ENCODE measurements at regions not wholly inside any gene's neighbourhood (a gene's known extent, or its start where the extent isn't known, plus 50 kb on each side); places are given as distances from the start of the nearest gene placed in this dataset.

DNA sequence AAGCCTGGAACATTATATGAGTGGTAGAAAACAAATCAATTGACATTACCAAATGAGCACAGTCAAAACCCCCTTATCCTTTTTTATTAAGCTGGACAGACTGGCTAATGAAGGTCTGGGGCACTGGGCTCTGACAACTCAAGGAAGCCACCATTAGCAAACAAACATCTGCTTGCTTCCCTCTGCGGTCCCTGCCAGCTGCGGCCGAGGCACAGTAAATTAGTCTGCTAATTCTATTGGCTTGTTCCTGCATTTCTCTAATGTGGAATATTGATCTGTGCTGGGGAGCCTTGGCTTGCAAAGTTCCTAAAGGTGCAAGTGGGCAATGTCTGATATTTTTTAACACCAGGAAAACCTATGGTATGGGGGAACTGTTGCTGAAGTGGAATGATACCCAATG, 300.3 kb downstream of the MTX2 start:
- TF ChIP-seq, protein P1, sequence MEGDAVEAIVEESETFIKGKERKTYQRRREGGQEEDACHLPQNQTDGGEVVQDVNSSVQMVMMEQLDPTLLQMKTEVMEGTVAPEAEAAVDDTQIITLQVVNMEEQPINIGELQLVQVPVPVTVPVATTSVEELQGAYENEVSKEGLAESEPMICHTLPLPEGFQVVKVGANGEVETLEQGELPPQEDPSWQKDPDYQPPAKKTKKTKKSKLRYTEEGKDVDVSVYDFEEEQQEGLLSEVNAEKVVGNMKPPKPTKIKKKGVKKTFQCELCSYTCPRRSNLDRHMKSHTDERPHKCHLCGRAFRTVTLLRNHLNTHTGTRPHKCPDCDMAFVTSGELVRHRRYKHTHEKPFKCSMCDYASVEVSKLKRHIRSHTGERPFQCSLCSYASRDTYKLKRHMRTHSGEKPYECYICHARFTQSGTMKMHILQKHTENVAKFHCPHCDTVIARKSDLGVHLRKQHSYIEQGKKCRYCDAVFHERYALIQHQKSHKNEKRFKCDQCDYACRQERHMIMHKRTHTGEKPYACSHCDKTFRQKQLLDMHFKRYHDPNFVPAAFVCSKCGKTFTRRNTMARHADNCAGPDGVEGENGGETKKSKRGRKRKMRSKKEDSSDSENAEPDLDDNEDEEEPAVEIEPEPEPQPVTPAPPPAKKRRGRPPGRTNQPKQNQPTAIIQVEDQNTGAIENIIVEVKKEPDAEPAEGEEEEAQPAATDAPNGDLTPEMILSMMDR (IDR thresholded peaks at IDR 0.05) = no peak
- TF ChIP-seq POLR2A (IDR thresholded peaks at IDR 0.05) = no peak

Data from Peyer's patch (tissue), 4 donors.